SK-N-MC (cell line): ENCODE measurements at regions not wholly inside any gene's neighbourhood (a gene's known extent, or its start where the extent isn't known, plus 50 kb on each side); places are given as distances from the start of the nearest gene placed in this dataset.
"Not testable (repeated sequence)": the region's sequence is repeated elsewhere in the genome, so short reads cannot be mapped to it uniquely, and the experiment has no call there.

Source experiments
- DNase-seq: peaks from one replicate; pipeline ENCODE4 v3.0.0-alpha.2; 2011; ENCODE audit warnings: low read depth, low spot score
- H3K27ac ChIP-seq: fragments of 200-600 bp; sonication (generic); 2 replicates; pipeline ENCODE4 v1.5.1; 2016; ENCODE audit warnings: mixed run types
- H3K36me3 ChIP-seq: fragments of 200-600 bp; sonication (generic); 2 replicates; pipeline ENCODE4 v1.6.1; 2017; ENCODE audit warnings: antibody characterized with exemption, low read length, mixed read lengths; ENCODE audit not compliant: insufficient read depth
- H3K4me3 ChIP-seq: fragments of 200-600 bp; sonication (generic); 2 replicates; pipeline ENCODE4 v1.5.1; 2016
- H3K9ac ChIP-seq: fragments of 200-600 bp; sonication (generic); 2 replicates; pipeline ENCODE4 v1.8.0; 2017; ENCODE audit warnings: mixed run types, mixed read lengths; ENCODE audit not compliant: insufficient read length
- H3K9me3 ChIP-seq: fragments of 200-600 bp; sonication (generic); 2 replicates; pipeline ENCODE4 v1.6.1; 2017; ENCODE audit warnings: low read depth, mild to moderate bottlenecking, antibody characterized with exemption, low read length, moderate library complexity, mixed read lengths
- EZH2 ChIP-seq: fragments of 200-600 bp; sonication (generic); IDR thresholded peaks from one replicate; pipeline ENCODE4 v1.6.1; 2017; ENCODE audit warnings: antibody characterized with exemption
- FOXP2 ChIP-seq: optimal IDR thresholded peaks from 2 replicates; pipeline ENCODE3; 2011; ENCODE audit warnings: mild to moderate bottlenecking, moderate library complexity; ENCODE audit not compliant: insufficient read depth; ENCODE audit errors: extremely low read length, control extremely low read depth
- POLR2AphosphoS5 ChIP-seq: IDR thresholded peaks from 2 replicates; pipeline ENCODE4 v1.6.1; 2012; ENCODE audit warnings: mild to moderate bottlenecking, low read depth, low read length, borderline replicate concordance

DNA sequence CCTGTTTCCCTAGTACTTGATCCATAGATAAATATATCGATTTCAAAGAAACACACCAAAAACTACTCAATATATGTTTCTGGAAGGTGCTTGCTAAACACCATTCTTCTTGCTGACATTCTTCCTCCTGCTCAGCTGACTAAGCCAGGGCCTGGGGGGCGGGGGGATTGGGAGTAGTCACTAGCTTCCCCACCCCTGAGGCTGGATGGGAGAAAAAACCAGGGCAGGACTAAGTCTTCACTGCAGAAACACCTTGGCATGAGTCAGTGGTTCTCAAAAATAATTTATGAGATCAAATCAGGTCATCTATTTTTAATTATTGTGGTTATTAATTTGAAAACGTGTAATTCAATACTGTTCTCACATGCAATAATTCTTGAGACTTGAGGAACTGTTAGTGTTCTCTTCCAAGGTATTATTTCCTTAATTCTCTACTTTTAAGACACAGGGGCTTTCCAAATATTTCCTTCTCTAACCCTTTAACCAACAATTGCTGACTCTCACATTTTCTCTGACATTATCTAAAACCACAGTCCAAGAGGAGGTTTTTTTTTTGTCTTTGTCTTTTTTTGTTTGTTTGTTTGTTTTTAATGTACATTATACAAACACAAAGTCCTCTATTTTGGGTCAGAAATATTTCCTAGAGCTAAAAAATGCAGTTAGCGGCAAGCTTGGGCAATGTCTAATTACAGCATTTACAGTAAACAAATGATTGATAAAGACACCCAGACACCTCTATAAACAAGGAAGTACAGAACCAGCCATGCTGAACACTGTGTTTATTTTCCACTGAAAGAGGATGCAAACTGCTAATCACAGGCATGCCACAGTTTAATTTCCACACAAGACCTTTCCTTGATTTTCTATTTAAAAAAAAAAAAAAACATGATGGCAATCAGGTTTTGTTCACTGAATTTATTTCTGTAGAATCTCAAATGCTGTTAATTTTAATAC lies 120.3 kb upstream of the USP9X start:
- no peak for DNase-seq
- H3K27ac ChIP-seq, result no peak overlapping the region
- no peak overlapping the region for H3K4me3 ChIP-seq
- H3K9ac ChIP-seq, result no peak overlapping the region
- no peaks in the 10 kb centered on the region for H3K36me3 ChIP-seq
- H3K9me3 ChIP-seq, result no peaks in the 10 kb centered on the region
- TF ChIP-seq EZH2 (no peak), FOXP2 (no peak), POLR2AphosphoS5 (no peak)

DNA sequence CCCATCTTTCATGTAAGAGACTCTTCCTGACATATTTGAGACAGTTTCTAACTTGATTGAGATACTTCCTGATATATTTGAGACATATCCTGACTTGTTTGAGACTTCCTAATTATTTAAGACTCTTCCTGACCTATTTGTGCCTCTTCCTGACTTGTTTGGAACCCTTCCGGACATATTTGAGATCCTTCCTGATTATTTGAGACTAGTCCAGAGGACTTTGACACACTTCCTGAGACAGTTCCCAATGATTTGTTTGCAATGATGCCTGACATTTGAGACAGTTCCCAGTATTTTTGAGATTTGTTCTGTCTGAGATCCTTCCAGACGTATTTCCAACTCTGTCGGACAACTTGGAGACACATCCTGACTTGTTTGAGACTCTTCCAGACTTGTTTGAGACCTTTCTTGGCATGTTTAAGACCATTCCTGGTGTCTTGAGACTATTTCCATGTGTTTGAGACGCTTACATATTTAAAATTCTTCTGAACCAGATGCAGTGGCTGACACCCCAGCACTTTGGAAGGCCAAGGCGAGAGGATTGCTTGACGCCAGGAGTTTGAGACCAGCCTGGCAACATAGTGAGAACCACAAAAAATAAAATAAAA lies 118.9 kb upstream of the USP9X start:
- Histone ChIP-seq H3K36me3 (no peaks in the 10 kb centered on the region), H3K27ac (no peak overlapping the region), H3K4me3 (no peak overlapping the region), H3K9ac (no peak overlapping the region), H3K9me3 (no peaks in the 10 kb centered on the region)
- no peak for TF ChIP-seq POLR2AphosphoS5
- TF ChIP-seq EZH2, result no peak
- TF ChIP-seq FOXP2, result no peak
- DNase-seq, result no peak

DNA sequence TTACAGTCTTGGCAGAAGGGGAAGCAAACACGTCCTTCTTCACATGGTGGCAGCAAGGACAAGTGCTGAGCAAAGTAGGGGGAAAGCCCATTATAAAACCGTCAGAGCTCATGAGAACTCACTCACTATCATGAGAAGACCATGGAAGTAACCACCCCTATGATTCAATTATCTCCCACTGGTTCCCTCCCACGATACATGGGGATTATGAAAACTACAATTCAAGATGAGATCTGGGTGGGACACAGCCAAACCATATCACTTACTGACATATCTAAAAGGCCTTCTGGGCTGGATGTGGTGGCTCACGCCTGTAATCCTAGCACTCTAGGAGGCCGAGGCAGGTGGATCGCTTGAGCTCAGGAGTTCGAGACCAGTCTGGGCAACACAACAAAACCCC lies 117.1 kb upstream of the USP9X start:
- H3K4me3 ChIP-seq, result no peak overlapping the region
- no peaks in the 10 kb centered on the region for H3K9me3 ChIP-seq
- no peaks in the 10 kb centered on the region for H3K36me3 ChIP-seq
- H3K27ac ChIP-seq, result no peak overlapping the region
- H3K9ac ChIP-seq, result no peak overlapping the region
- DNase-seq, result no peak
- no peak for TF ChIP-seq FOXP2
- no peak for TF ChIP-seq EZH2
- TF ChIP-seq POLR2AphosphoS5, result no peak

DNA sequence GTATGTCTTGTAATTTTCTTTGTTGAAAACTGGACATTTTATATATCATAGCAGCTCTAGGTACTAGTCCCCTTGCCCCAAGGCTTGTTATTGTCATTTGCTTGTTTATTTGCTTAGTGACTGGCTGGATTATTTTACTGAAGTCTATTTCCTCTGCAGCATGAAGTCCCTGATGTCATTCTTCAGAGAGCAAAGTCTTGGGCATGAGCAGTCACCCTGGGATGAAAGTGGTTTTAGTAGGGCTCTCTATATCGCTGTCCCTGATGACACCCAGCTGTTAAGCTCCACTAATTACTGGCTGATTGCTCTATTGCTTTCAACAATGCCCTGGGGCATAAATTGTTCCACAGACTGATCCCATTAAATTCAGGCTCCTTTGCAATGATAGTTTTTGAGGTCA lies 113.5 kb upstream of the USP9X start:
- no peak for DNase-seq
- H3K4me3 ChIP-seq, result no peak overlapping the region
- H3K27ac ChIP-seq, result no peak overlapping the region
- H3K36me3 ChIP-seq, result no peaks in the 10 kb centered on the region
- H3K9me3 ChIP-seq, result no peaks in the 10 kb centered on the region
- no peak overlapping the region for H3K9ac ChIP-seq
- TF ChIP-seq FOXP2 (no peak), POLR2AphosphoS5 (no peak), EZH2 (no peak)

DNA sequence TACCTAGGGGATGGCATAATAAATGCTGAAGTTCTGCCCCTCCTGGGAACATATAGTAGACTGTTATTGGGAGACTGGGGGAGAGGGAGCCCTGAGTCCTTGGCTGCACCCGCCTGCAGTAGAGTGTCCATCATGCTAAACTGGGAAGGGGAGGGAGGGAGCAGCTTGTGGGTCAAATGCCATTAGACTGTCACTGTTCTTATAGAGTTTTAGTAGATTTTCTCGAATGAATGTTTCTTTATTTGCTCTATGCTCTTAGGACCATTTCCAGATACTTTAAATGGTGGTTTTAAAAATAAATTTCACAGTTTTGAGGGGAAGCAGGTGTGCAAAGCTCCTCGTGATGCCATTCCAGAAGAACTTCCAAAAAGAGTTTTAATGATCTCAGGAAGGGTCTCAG lies 111.6 kb upstream of the USP9X start:
- no peaks in the 10 kb centered on the region for H3K36me3 ChIP-seq
- H3K9ac ChIP-seq, result no peak overlapping the region
- no peak overlapping the region for H3K4me3 ChIP-seq

DNA sequence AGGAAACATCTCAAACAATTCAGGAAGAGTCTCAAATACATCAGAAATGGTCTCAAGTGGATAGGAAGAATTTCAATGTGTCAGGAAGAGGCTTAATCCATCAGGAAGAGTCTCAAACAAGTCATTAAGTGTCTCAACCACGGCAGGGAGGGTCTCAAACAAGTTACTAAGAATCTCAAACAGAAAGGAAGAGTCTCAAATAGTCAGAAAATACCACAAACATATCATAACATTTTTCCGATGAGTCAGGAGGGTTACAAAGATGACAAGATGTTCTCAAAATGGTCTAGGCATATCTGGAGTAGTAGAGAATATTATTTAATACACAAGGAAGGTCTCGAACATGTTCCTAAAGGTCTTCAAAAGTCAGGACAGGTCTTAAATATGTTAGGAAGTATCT lies 109.3 kb upstream of the USP9X start:
- Histone ChIP-seq H3K9me3 (no peaks in the 10 kb centered on the region), H3K4me3 (no peak overlapping the region), H3K27ac (no peak overlapping the region), H3K9ac (no peak overlapping the region), H3K36me3 (no peaks in the 10 kb centered on the region)
- TF ChIP-seq EZH2 (no peak), POLR2AphosphoS5 (no peak), FOXP2 (no peak)
- DNase-seq, result no peak

More for the DNA sequence above, 111.6 kb upstream of the USP9X start:
- TF ChIP-seq FOXP2, result no peak
- TF ChIP-seq EZH2, result no peak
- TF ChIP-seq POLR2AphosphoS5, result no peak
- H3K9me3 ChIP-seq, result no peaks in the 10 kb centered on the region
- DNase-seq, result no peak
- H3K27ac ChIP-seq, result no peak overlapping the region

DNA sequence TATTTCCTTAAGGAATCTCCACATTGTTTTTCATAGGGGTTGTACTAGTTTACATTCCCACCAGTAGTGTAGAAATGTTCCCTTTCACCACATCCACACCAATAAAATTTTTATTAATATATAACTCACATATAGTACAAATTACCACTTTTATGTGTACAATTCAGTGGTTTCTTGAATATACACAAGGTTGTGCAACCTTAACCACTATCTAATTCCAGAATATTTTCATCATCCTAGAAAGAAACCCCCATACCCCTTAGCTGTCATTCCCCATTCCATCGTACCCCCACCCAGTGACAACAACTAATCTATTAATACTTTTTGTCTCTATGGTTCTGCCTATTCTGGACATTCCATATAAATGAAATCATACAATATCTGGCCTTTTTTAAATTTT lies 108.3 kb upstream of the USP9X start:
- Histone ChIP-seq H3K27ac (no peak overlapping the region), H3K9ac (no peak overlapping the region), H3K4me3 (no peak overlapping the region), H3K36me3 (no peaks in the 10 kb centered on the region), H3K9me3 (no peaks in the 10 kb centered on the region)
- no peak for DNase-seq
- no peak for TF ChIP-seq EZH2
- no peak for TF ChIP-seq POLR2AphosphoS5
- TF ChIP-seq FOXP2, result no peak

DNA sequence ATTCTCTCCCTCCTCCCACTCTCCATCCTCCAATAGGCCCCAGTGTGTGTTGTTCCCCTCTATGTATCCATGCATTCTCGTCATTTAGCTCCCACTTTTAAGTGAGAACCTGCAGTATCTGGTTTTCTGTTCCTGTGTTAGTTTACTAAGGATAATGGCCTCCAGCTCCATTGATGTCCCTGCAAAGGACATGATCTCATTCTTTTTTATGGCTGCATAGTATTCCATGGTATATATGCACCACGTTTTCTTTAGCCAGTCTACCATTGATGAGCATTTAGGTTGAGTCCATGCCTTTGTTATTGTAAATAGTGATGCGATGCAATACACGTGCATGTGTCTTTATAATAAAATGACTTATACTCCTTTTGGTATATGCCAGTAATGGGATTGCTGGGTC lies 100.3 kb upstream of the USP9X start:
- Histone ChIP-seq H3K9me3 (no peaks in the 10 kb centered on the region), H3K36me3 (no peaks in the 10 kb centered on the region), H3K9ac (no peak overlapping the region), H3K4me3 (no peak overlapping the region), H3K27ac (no peak overlapping the region)
- TF ChIP-seq POLR2AphosphoS5 (no peak), EZH2 (no peak), FOXP2 (no peak)
- DNase-seq, result no peak

DNA sequence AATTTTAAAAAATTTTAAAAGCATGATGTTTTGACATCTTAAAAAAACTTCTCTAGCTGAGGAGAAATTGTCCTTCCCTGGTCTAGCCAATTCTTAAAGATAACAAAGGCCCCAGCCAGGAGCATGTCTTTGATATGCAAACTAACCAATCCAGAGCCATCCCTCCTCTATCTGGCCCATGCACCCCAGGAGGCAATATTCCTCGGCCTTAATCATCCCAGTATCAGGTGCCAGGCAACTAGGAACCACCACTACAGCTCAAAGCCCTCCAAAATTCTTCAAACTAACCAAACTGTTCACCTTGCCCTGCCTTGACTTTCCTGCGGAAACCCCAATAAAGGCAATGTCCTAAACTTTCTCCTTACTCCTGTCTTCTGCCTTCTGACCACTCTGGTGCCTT lies 97.8 kb upstream of the USP9X start:
- Histone ChIP-seq H3K4me3 (no peak overlapping the region), H3K9me3 (no peaks in the 10 kb centered on the region), H3K36me3 (no peaks in the 10 kb centered on the region), H3K9ac (no peak overlapping the region), H3K27ac (no peak overlapping the region)
- DNase-seq, result no peak
- TF ChIP-seq POLR2AphosphoS5 (no peak), FOXP2 (no peak)

DNA sequence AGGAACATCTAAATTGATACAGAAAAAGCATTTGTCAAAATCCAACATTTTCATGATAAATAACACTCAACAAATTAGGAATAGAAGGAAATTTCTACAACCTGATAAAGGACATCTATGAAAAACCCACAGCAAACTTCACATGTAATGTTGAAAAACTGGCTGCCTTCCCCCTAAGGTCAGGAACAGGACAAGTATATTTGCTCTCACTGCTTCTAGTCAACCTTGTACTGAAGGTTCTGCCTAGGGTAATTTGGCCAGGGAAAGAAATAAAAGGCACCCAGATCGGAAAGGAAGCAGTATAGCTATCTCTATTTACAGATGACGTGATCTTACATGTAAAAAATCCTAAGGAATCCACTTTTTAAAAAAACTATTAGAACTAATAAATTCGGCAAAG lies 97.1 kb upstream of the USP9X start:
- Histone ChIP-seq H3K4me3 (no peak overlapping the region), H3K27ac (no peak overlapping the region), H3K9me3 (no peaks in the 10 kb centered on the region), H3K9ac (no peak overlapping the region), H3K36me3 (no peaks in the 10 kb centered on the region)
- DNase-seq, result no peak
- TF ChIP-seq POLR2AphosphoS5 (no peak), EZH2 (no peak), FOXP2 (no peak)

DNA sequence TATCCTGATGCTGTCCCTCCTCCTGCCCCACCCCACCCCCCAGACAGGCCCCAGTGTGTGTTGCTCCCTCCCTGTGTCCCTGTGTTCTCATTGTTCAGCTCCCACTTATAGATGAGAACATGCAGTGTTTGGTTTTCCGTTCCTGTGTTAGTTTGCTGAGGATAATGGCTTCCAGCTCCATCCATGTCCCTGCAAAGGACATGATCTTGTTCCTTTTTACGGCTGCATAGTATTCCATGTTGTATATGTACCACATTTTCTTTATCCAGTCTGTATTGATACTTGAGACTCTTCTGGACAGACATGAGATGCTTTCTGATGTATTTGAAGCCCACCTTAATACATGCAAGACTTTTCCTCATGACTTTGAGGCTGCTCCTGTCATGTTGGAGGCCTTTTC lies 91.8 kb upstream of the USP9X start:
- not testable (repeated sequence) for DNase-seq, H3K9me3 ChIP-seq, H3K36me3 ChIP-seq, H3K9ac ChIP-seq, H3K27ac ChIP-seq, H3K4me3 ChIP-seq
